SW480 (cell line): ENCODE measurements at regions not wholly inside any gene's neighbourhood (a gene's known extent, or its start where the extent isn't known, plus 50 kb on each side); places are given as distances from the start of the nearest gene placed in this dataset.

ENCODE experiments used
- DNase-seq: peaks from one replicate; pipeline ENCODE4 v3.0.0-alpha.2; 2016; ENCODE audit warnings: low spot score

- no peak for DNase-seq
These were observed 195.7 kb downstream of the HERPUD2 start for GRCh38 chr7:35499226-35499625.

DNA sequence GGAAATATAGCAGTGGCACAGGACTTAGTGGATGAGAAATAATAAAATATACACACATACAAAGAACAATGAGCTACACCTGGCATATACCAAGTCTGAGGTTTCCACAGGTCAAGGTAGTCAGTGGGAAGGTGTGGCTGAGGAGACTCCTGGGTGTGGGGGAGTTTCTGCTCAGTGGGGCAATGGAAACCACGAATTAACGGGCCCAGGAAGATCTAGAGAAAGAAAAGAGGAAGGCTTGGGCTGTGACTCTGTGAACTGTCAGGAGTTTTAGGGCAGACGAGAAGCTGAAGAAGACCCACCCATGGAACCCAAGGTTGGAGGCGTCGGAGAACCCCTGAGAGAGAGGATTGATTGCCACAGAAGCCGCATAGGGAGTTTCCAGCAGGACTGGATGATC is 196.5 kb downstream of the HERPUD2 start:
- no peak for DNase-seq

DNA sequence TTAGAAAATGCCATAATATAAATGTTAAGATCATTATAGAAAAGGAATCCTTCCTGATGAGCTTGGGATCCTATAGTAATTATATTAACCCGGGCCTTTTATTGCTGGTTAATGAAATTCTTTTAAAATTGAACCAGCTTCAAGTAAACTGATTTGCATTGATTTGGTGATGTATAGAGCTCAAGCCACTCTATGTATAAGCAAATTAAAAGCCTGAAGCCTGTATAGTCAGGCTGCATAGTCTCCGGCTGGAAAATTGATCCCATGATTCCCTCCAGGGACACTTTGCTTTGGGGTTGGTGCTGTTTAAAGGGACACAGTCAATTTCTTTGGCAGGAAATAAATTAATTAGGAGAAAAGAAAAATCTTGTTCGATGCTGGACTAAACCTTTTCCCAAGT is 199.1 kb downstream of the HERPUD2 start:
- no peak for DNase-seq

DNA sequence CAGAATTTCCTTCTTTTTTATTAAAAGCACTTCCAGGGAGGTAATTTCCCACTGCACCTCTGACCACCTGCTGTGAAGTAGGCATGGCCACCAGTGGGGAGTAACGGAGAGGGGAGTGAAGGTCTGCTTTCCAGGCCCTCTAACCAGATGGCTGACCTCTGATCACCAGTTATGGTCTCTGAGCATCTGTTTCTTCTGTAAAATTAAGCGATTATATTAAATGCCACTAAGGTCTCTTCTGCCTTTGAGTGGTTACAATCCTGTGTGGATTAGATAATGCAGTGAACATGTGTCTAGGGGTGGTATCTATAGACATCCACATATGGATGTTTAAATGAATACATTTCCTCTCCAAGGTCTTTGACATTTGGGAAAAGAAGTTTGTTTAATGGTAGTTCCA is 199.6 kb downstream of the HERPUD2 start:
- no peak for DNase-seq

- no peak for DNase-seq
These were observed 200.5 kb downstream of the HERPUD2 start for GRCh38 chr7:35494407-35494806.

DNA sequence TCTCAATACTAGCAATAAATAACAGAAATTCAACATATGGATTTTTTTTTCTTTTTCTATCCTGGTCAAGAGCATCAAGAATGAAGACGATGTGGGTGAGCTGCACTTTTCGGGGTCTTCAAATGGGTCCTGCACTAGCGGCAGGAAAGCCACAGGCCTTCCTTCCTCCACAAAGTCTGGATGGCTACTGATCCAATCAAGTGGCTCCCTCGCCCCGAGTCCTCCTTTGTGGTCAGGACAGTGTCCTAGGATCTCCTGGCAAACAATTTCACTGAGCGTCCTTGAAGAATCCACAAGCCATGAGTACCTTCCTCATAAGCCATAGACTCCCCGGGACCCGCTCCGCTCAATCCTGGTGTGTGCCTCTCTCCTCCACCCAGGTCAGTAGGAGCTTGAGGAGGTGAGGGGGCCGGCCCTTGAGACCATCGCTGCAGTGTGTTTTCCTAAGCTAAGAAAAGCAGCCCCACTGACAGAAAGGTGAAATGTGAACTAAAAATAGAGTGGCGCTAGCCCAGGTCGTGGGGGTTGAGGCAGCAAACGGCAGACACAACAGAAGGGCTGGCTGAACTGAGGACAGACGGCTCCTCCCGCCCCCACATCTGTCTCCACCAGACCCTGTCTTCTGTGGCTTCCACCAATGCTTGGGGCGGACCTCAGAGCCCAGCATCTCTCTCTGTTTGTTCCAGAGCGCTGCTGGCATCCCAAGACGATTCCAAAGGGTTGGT is 202.3 kb downstream of the HERPUD2 start:
- no peak for DNase-seq

- DNase-seq, result no peak
These were observed 203.7 kb downstream of the HERPUD2 start for GRCh38 chr7:35491233-35491632.

DNA sequence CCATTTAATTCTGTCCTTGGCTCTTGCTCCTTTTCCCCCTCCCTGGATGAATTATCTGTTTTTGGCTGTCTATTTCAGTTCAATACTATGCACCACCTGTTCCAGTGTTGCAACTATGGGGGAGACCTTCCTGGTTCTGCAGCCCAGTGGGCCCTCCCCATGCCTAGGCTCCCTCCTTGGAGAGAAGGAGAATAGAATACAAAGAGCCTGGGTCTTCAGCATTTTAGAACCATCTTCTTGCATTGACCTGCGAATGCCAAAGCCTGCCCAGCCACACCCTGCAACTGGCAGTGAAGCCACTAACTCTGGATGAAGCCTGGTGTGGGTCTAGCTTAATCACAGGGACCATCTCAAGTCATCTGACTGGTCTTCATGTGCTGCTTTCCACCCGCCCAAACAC is 207.1 kb downstream of the HERPUD2 start:
- no peak for DNase-seq

GRCh38 chr7:35487402-35487801 is 207.5 kb downstream of the HERPUD2 start:
- DNase-seq, result no peak

DNA sequence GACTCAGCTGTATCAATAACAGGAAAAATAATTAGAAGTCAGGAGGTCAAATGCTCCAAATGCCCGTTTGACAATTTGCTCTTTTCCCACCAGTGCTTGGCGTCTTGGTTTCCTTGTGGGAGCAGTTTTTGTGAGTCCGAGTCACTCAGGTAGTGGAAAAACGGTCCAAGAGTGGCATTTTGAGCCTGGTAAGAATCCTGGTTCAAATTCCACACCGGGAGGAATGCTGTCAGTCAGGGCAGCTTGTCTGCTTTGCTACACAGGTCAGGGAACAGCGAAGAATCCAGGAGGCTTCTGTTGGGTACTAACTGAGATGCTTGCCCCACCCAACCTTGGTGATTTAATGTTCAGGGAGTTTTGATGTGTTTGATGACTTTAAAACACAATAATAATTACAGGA is 209.5 kb downstream of the HERPUD2 start:
- no peak for DNase-seq

GRCh38 chr7:35483568-35483967 is 211.4 kb downstream of the HERPUD2 start:
- DNase-seq, result no peak

- DNase-seq, result no peak
These were observed 212.7 kb downstream of the HERPUD2 start for GRCh38 chr7:35482231-35482630.

DNA sequence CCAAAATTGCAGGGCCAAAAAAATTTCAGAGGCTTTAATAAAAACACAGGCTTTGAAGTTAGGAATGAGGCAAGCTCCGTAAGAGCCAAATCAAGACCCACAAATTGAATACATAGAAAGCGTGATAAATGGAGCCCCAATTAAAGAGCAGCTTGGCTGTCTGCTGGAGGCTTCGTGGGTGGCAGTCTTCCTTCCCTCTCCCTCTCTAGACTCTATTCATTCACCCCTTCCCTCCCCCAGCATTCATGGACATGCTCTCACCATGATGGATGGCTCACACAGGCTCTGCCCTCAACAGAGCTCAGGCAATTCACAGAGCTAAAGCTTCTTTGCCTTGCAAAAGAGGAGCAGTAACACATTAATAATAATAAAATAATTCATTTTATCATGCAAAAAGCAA is 214.1 kb downstream of the HERPUD2 start:
- no peak for DNase-seq

- DNase-seq, result no peak
These were observed 217.3 kb downstream of the HERPUD2 start for GRCh38 chr7:35477609-35478008.

DNA sequence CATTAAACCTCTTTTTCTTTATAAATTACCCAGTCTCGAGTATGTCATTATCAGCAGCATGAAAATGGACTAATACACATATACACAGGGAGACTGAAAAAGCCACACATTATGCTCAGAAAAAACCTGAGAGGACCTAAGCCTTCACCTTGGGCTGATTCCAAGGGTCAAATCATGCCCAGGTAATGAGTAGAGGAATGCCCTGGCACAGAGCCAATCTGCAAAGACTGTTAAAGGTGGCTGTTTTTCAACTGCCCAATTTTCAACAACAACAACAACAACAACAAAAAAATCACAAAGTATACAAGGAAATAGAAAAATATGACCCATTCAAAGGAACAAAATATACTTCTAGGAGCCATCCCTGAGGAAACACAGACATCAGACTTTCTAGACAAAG is 220.2 kb upstream of the TBX20 start:
- no peak for DNase-seq

GRCh38 chr7:35468606-35469005 is 214.7 kb upstream of the TBX20 start:
- DNase-seq, result no peak

- no peak for DNase-seq
These were observed 213.6 kb upstream of the TBX20 start for GRCh38 chr7:35467456-35467978.

DNA sequence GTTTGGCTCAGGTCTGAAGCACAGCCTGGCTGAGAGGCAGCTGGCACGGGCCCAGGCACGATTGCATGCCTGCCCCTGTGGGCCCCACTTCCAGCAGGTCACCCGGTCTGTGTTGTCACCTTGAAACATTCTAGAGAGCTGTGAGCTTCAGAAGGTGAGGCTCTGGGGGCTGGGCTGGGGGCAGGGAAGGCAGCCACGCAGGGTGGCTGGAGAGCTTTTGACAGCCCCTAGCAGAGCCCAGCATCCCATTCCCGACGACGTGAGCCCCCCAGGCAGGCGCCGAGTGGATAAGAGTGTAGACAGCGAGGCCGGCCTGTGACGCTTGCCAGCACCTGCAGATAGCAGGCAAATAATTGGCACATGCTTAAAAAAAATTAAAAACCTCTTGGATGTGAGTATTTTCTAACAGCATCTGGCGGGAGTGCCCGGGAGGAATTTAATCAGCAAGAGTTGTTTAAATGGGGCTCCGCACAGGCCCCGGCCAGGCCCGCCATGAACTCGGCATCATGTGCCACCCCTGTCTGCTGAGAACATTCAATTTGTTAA is 212.0 kb upstream of the TBX20 start:
- no peak for DNase-seq

GRCh38 chr7:35463751-35464150 is 209.9 kb upstream of the TBX20 start:
- DNase-seq, result no peak

GRCh38 chr7:35463176-35463700 is 209.3 kb upstream of the TBX20 start:
- DNase-seq, result peak; percentile 41

DNA sequence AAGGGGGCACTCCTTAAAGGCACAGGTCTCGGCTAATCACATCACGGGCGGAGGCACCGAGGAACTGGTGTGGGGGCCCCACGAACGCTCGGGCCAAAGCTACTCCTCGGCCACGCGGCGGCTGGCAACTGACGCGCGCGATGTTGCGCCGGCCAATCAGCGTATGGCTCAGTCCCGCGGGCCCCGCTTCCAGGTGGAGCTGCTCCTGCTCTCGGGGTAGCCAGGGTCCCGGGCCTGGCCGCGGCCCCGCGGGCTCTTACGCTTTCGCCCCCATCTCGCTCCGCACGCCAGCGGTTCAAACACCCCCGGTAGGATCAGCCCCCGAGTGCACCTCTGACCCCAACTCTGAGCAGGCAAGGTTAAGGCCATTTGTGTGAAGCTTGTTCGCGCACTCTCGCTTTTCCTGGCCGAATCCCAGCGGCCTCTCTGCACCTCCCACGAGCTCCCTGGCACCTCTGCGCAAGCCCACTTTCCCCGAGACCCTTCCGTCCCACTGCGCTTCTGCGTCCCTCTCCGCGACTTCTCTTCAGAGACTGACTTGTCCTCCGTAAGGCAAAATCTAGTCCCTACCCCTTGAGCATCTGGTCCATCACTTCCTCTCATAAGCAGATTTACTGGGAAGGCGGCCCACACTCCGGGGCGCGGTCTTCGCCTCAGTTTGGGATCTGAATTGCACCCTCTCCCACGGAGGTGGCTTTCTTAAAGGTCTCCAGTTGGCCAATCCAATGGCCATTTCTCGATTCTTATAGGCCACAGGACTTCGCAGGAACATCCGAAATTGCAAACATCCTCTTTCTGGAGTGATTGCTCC is 200.9 kb upstream of the TBX20 start:
- no peak for DNase-seq

GRCh38 chr7:35450456-35451214 is 196.7 kb upstream of the TBX20 start:
- no peak for DNase-seq
